CD14-positive monocyte (primary cell): ENCODE measurements at regions not wholly inside any gene's neighbourhood (a gene's known extent, or its start where the extent isn't known, plus 50 kb on each side); places are given as distances from the start of the nearest gene placed in this dataset.

Experiments
- DNase-seq, 3 donors: peaks; one replicate each; pipeline ENCODE4 v3.0.0-alpha.2; 2011 to 2022
- H2AFZ ChIP-seq: 2 replicates; pipeline ENCODE4 v1.6.0; 2012; ENCODE audit warnings: mild to moderate bottlenecking, low read depth, low read length, inconsistent platforms; ENCODE audit not compliant: insufficient read depth, poor library complexity, severe bottlenecking
- H3K27ac ChIP-seq, 2 donors: 1 replicate in 1 of 2; 2 replicates in 1 of 2; pipeline ENCODE4 v1.5.1; 2012 to 2013; ENCODE audit warnings: low read length in 2 of 2, control low read depth in 1 of 2, inconsistent platforms in 1 of 2, low read depth in 1 of 2, mild to moderate bottlenecking in 1 of 2
- H3K27me3 ChIP-seq, 2 donors: one replicate each; pipeline versions ENCODE4 v1.6.0 to v1.6.1; 2011 to 2013; ENCODE audit warnings: low read length in 2 of 2; ENCODE audit not compliant: control insufficient read depth in 2 of 2, insufficient read depth in 2 of 2
- H3K36me3 ChIP-seq, 2 donors: replicated peaks in 1 of 2; 1 replicate in 1 of 2; 2 replicates in 1 of 2; pipeline versions ENCODE4 v1.5.1 to v1.6.1; 2012 to 2013; ENCODE audit warnings: low read length in 2 of 2, control low read depth in 1 of 2, inconsistent platforms in 1 of 2, mild to moderate bottlenecking in 1 of 2; ENCODE audit not compliant: insufficient read depth in 2 of 2, control insufficient read depth in 1 of 2
- H3K4me1 ChIP-seq, 2 donors: 1 replicate in 1 of 2; 2 replicates in 1 of 2; pipeline versions ENCODE4 v1.5.1 to v1.6.1; 2012 to 2013; ENCODE audit warnings: low read length in 2 of 2, control low read depth in 1 of 2, inconsistent platforms in 1 of 2, mild to moderate bottlenecking in 1 of 2, moderate library complexity in 1 of 2; ENCODE audit not compliant: insufficient read depth in 2 of 2, control insufficient read depth in 1 of 2
- H3K4me2 ChIP-seq: replicated peaks from 2 replicates; pipeline ENCODE3; 2012; ENCODE audit warnings: low read length, moderate library complexity, mild to moderate bottlenecking; ENCODE audit not compliant: poor library complexity, severe bottlenecking; ENCODE audit errors: extremely low read depth
- H3K4me3 ChIP-seq, 3 experiments: fragments of 200-600 bp in 1 of 3; sonication (generic) in 1 of 3; replicated peaks in 1 of 3; 1 replicate in 2 of 3; 2 replicates in 1 of 3; pipeline ENCODE4 v1.5.1; 2011 to 2013; ENCODE audit warnings: low read length in 3 of 3, mild to moderate bottlenecking in 3 of 3, control low read depth in 2 of 3, low read depth in 2 of 3, inconsistent platforms in 1 of 3, moderate library complexity in 1 of 3
- H3K79me2 ChIP-seq: 2 replicates; pipeline ENCODE4 v1.6.0; 2012; ENCODE audit warnings: mild to moderate bottlenecking, control low read depth, inconsistent platforms, low read length, moderate library complexity; ENCODE audit not compliant: insufficient read depth
- H3K9ac ChIP-seq: 2 replicates; pipeline ENCODE4 v1.6.0; 2017; ENCODE audit warnings: low read length, mild to moderate bottlenecking; ENCODE audit not compliant: insufficient read depth, poor library complexity, severe bottlenecking
- H3K9me3 ChIP-seq, 2 donors: replicated peaks in 1 of 2; 1 replicate in 1 of 2; 2 replicates in 1 of 2; pipeline versions ENCODE4 v1.5.1 to v1.6.1; 2012 to 2013; ENCODE audit warnings: low read length in 2 of 2, control low read depth in 1 of 2; ENCODE audit not compliant: control insufficient read depth in 1 of 2, insufficient read depth in 1 of 2
- H4K20me1 ChIP-seq: 2 replicates; pipeline ENCODE4 v1.6.0; 2012; ENCODE audit warnings: mild to moderate bottlenecking, low read length, control low read depth, moderate library complexity; ENCODE audit not compliant: insufficient read depth
- H3K27ac Mint-ChIP-seq, 7 donors: one replicate each; pipeline ENCODE4 v1.8.0; 2020; ENCODE audit warnings: mild to moderate bottlenecking in 7 of 7, mixed read lengths in 7 of 7, moderate library complexity in 6 of 7, inconsistent platforms in 2 of 7
- H3K27me3 Mint-ChIP-seq, 3 donors: one replicate each; pipeline ENCODE4 v1.8.0; 2021 to 2022; ENCODE audit warnings: low read depth in 3 of 3, mild to moderate bottlenecking in 3 of 3, mixed read lengths in 3 of 3, moderate library complexity in 3 of 3, inconsistent platforms in 1 of 3
- H3K36me3 Mint-ChIP-seq, 2 donors: one replicate each; pipeline ENCODE4 v1.8.0; 2020; ENCODE audit warnings: mixed read lengths in 2 of 2, inconsistent platforms in 1 of 2, mild to moderate bottlenecking in 1 of 2
- H3K4me1 Mint-ChIP-seq: one replicate; pipeline ENCODE4 v1.8.0; 2020; ENCODE audit warnings: mild to moderate bottlenecking, mixed read lengths
- H3K4me3 Mint-ChIP-seq, 2 donors: one replicate each; pipeline ENCODE4 v1.8.0; 2020; ENCODE audit warnings: mild to moderate bottlenecking in 2 of 2, mixed read lengths in 2 of 2, moderate library complexity in 1 of 2
- H3K9me3 Mint-ChIP-seq, 7 donors: one replicate each; pipeline ENCODE4 v1.8.0; 2020 to 2022; ENCODE audit warnings: mixed read lengths in 7 of 7, mild to moderate bottlenecking in 6 of 7, moderate library complexity in 6 of 7, inconsistent platforms in 2 of 7
- WGBS: methylation state at CpG from one replicate; pipeline ENCODE4 v1.1.5; 2013; ENCODE audit warnings: missing lambda C conversion rate; ENCODE audit not compliant: insufficient coverage; 5-methylcytosine and 5-hydroxymethylcytosine counted together
- intact Hi-C, 2 donors: fragments of 100-400 bp; cut with micrococcal nuclease; formaldehyde crosslinking; loops; one replicate each; pipeline versions ENCODE4 v1.15.0 to v1.15.1; 2023
- TF ChIP-seq, protein P1 (sequence below): fragments of 200-600 bp; IDR thresholded peaks from one replicate; pipeline ENCODE4 v1.8.0; 2022; ENCODE audit warnings: antibody characterized with exemption, mild to moderate bottlenecking

DNA sequence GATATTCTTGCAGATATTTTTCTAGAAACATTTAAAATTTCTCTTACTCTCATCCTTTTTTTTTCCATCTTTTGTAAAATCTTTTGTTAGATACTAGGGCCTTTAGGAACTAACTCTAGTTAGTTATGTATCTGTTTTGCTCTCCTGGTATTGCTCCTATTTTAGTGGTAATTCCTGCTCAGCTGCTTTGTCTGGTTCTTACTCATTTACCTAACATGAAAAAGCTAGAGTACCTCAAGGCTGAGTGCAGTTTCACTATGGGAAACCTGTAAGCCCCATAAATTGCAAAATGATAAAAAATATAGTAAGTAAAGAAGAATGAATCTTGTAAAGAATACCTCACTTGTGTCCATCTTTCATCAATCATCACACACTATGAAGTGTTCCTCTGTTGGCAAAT is 1602.0 kb downstream of the GRIK2 start:
- Histone ChIP-seq H3K4me2 (no peak overlapping the region), H3K79me2 (no peaks in the 10 kb centered on the region), H3K9me3 (peaks cover 0 to 2% of the 10 kb centered on the region in 2 donors), H2AFZ (no peak overlapping the region), H3K27ac (no peak overlapping the region), H3K9ac (no peak overlapping the region), H4K20me1 (no peaks in the 10 kb centered on the region), H3K4me1 (no peaks in the 10 kb centered on the region), H3K36me3 (no peaks in the 10 kb centered on the region), H3K27me3 (no peaks in the 10 kb centered on the region), H3K4me3 (no peak overlapping the region)
- Mint-ChIP-seq H3K36me3 (no peaks in the 10 kb centered on the region), H3K27me3 (peaks cover 0 to 2% (median 1%) of the 10 kb centered on the region in 3 donors), H3K27ac (no peak overlapping the region), H3K4me1 (no peaks in the 10 kb centered on the region), H3K9me3 (no peaks in the 10 kb centered on the region), H3K4me3 (no peak overlapping the region)
- TF ChIP-seq, protein P1, sequence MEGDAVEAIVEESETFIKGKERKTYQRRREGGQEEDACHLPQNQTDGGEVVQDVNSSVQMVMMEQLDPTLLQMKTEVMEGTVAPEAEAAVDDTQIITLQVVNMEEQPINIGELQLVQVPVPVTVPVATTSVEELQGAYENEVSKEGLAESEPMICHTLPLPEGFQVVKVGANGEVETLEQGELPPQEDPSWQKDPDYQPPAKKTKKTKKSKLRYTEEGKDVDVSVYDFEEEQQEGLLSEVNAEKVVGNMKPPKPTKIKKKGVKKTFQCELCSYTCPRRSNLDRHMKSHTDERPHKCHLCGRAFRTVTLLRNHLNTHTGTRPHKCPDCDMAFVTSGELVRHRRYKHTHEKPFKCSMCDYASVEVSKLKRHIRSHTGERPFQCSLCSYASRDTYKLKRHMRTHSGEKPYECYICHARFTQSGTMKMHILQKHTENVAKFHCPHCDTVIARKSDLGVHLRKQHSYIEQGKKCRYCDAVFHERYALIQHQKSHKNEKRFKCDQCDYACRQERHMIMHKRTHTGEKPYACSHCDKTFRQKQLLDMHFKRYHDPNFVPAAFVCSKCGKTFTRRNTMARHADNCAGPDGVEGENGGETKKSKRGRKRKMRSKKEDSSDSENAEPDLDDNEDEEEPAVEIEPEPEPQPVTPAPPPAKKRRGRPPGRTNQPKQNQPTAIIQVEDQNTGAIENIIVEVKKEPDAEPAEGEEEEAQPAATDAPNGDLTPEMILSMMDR: no peak
- intact Hi-C loops: no loop called here
- DNase-seq: no peak

DNA sequence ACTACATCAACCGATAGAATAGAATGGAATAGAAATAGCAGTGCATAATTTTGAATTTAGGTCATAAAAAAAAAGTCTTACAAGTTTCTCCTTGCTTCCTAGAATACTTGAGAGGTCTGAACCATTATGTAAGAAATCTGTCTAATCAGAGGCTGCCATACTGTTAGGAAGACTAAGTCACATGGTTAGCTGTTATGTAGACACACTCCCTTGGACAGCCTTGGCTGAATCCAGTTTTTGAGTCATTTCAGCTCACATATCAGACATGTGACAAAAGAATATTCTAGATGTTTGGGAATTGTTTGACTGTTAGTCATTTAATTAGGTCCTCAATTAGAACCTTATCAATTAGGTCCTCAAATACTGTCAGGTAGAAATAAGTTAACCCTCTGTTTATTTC is 1601.4 kb downstream of the GRIK2 start:
- Histone ChIP-seq H4K20me1 (no peaks in the 10 kb centered on the region), H3K9me3 (no peaks in the 10 kb centered on the region), H3K4me1 (no peaks in the 10 kb centered on the region), H3K27ac (no peak overlapping the region), H3K27me3 (no peaks in the 10 kb centered on the region), H3K4me3 (no peak overlapping the region), H3K4me2 (no peak overlapping the region), H3K79me2 (no peaks in the 10 kb centered on the region), H2AFZ (no peak overlapping the region), H3K9ac (no peak overlapping the region), H3K36me3 (no peaks in the 10 kb centered on the region)
- TF ChIP-seq, protein P1: no peak
- Mint-ChIP-seq H3K27ac (no peak overlapping the region), H3K9me3 (no peaks in the 10 kb centered on the region), H3K4me1 (no peaks in the 10 kb centered on the region), H3K36me3 (no peaks in the 10 kb centered on the region), H3K4me3 (no peak overlapping the region), H3K27me3 (peaks cover 0 to 2% (median 1%) of the 10 kb centered on the region in 3 donors)
- no peak for DNase-seq
- intact Hi-C loops: no loop called here
- WGBS: no CpG with 5 or more reads among the region's 1 CpG
